Left lung (tissue), 4 donors: ENCODE measurements at regions not wholly inside any gene's neighbourhood (a gene's known extent, or its start where the extent isn't known, plus 50 kb on each side); places are given as distances from the start of the nearest gene placed in this dataset.
A peak's percentile ranks its signal among the peaks of the same experiment; 100 is the strongest.

Experiments used
- ATAC-seq: fragments of 200-7000 bp; cut with Tn5 transposase; one replicate; pipeline ENCODE4 v1.9.1; 2020; ENCODE audit warnings: moderate library complexity
- DNase-seq, 4 donors: peaks; one replicate each; pipeline ENCODE4 v3.0.0-alpha.2; 2013 to 2020
- H3K27ac ChIP-seq, 2 donors: fragments of 200-600 bp; sonication (generic) in 1 of 2; one replicate each; pipeline versions ENCODE4 v1.5.0 to v1.8.0; 2020 to 2021
- H3K27me3 ChIP-seq, 2 donors: fragments of 200-600 bp; sonication (generic) in 1 of 2; one replicate each; pipeline versions ENCODE4 v1.5.0 to v1.8.0; 2020 to 2021
- H3K36me3 ChIP-seq, 2 donors: fragments of 200-600 bp; sonication (generic) in 1 of 2; one replicate each; pipeline versions ENCODE4 v1.5.0 to v1.8.0; 2020 to 2021
- H3K4me1 ChIP-seq, 2 donors: fragments of 200-600 bp; one replicate each; pipeline ENCODE4 v1.8.0; 2021
- H3K4me3 ChIP-seq, 2 donors: fragments of 200-600 bp; sonication (generic) in 1 of 2; one replicate each; pipeline versions ENCODE4 v1.5.0 to v1.8.0; 2020 to 2021; ENCODE audit warnings: mild to moderate bottlenecking in 1 of 2
- H3K9me3 ChIP-seq, 2 donors: fragments of 200-600 bp; sonication (generic) in 1 of 2; one replicate each; pipeline versions ENCODE4 v1.5.0 to v1.8.0; 2020 to 2021
- intact Hi-C, 2 donors: fragments of 100-400 bp; cut with DNase I; formaldehyde crosslinking; loops; one replicate each; pipeline versions ENCODE4 v1.11.2 to v1.14.2; 2022
- TF ChIP-seq, protein P1 (sequence below), 2 donors: fragments of 200-600 bp; sonication (generic) in 1 of 2; IDR thresholded peaks; one replicate each; pipeline versions ENCODE4 v1.5.0 to v1.8.0; 2021; ENCODE audit warnings: antibody characterized with exemption in 2 of 2
- donor health status: DM: no; HTN: yes; CAD: no.
- donor health status: DM: no; HTN: no; CAD: no.

- TF ChIP-seq, protein P1, sequence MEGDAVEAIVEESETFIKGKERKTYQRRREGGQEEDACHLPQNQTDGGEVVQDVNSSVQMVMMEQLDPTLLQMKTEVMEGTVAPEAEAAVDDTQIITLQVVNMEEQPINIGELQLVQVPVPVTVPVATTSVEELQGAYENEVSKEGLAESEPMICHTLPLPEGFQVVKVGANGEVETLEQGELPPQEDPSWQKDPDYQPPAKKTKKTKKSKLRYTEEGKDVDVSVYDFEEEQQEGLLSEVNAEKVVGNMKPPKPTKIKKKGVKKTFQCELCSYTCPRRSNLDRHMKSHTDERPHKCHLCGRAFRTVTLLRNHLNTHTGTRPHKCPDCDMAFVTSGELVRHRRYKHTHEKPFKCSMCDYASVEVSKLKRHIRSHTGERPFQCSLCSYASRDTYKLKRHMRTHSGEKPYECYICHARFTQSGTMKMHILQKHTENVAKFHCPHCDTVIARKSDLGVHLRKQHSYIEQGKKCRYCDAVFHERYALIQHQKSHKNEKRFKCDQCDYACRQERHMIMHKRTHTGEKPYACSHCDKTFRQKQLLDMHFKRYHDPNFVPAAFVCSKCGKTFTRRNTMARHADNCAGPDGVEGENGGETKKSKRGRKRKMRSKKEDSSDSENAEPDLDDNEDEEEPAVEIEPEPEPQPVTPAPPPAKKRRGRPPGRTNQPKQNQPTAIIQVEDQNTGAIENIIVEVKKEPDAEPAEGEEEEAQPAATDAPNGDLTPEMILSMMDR (IDR thresholded peaks at IDR 0.05): no peak
- DNase-seq (peak in 1 of 4 donors; percentile 13), ATAC-seq (no peak)
- Histone ChIP-seq H3K4me3 (no peak overlapping the region), H3K27ac (no peak overlapping the region), H3K27me3 (no peaks in the 10 kb centered on the region), H3K9me3 (peaks cover 0 to 14% of the 10 kb centered on the region in 2 donors), H3K4me1 (no peaks in the 10 kb centered on the region), H3K36me3 (no peaks in the 10 kb centered on the region)
- intact Hi-C loops: no loop called here
These were observed 329.5 kb upstream of the SYT4 start for GRCh38 chr18:43606795-43607194.

- H3K9me3 ChIP-seq: no peaks in the 10 kb centered on the region
- ATAC-seq (peak; percentile 76), DNase-seq (peak in 2 of 4 donors; percentile 27 to 30)
- no peak overlapping the region for H3K27ac ChIP-seq
- H3K4me3 ChIP-seq: no peak overlapping the region
- intact Hi-C loops: no loop called here
- no peaks in the 10 kb centered on the region for H3K27me3 ChIP-seq
- TF ChIP-seq, protein P1 (IDR thresholded peaks at IDR 0.05): peak in 1 of 2 donors; percentile 56
- H3K4me1 ChIP-seq: no peaks in the 10 kb centered on the region
- H3K36me3 ChIP-seq: no peaks in the 10 kb centered on the region
These were observed 343.6 kb upstream of the SYT4 start for GRCh38 chr18:43620936-43621335.

DNA sequence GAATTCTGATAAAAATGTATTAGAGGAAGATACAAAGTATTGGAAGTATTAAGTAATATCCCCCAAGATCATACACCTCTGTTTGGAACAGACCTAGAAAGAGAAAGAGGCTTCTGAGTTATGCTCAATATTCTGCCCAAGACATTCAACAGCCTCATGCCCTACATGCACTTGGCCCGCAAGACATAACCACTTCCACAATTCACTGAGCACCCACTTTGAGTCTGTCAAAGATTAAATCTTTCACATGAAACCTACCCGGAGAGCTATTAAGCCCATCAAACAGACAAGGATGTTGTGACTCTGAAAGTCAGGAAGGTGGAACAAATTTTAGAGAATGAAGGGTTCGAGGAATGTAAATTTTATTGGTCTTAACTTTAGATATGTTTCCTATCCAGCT lies 344.7 kb upstream of the SYT4 start:
- intact Hi-C loops: no loop called here
- no peaks in the 10 kb centered on the region for H3K27me3 ChIP-seq
- H3K4me1 ChIP-seq: no peaks in the 10 kb centered on the region
- TF ChIP-seq, protein P1 (IDR thresholded peaks at IDR 0.05): no peak
- DNase-seq (no peak), ATAC-seq (no peak)
- H3K4me3 ChIP-seq: no peak overlapping the region
- H3K27ac ChIP-seq: no peak overlapping the region
- H3K9me3 ChIP-seq: no peaks in the 10 kb centered on the region
- H3K36me3 ChIP-seq: no peaks in the 10 kb centered on the region

DNA sequence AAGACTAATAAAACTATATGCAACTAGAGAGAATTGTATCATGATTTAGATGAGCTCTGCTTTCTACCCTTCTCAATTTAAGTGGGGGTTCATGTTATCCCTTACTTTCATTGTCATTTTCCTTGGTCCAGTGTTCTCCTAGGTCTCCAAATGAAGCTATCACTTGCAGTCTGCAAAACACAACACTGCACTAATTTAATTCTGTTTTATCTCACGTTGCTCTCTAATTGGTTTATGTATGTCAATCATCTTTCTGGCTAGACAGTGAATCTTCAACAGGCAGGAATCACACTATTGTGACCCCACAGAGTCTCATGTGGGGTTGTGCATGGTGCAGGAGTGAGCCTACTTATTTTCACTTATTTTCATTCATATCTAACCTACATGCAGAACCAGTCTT lies 348.3 kb upstream of the SYT4 start:
- no peak for ATAC-seq
- Histone ChIP-seq H3K9me3 (no peaks in the 10 kb centered on the region), H3K27ac (no peak overlapping the region), H3K27me3 (no peaks in the 10 kb centered on the region), H3K4me3 (no peak overlapping the region), H3K36me3 (no peaks in the 10 kb centered on the region), H3K4me1 (no peaks in the 10 kb centered on the region)
- no peak for DNase-seq
- TF ChIP-seq, protein P1 (IDR thresholded peaks at IDR 0.05): no peak
- intact Hi-C loops: no loop called here

DNA sequence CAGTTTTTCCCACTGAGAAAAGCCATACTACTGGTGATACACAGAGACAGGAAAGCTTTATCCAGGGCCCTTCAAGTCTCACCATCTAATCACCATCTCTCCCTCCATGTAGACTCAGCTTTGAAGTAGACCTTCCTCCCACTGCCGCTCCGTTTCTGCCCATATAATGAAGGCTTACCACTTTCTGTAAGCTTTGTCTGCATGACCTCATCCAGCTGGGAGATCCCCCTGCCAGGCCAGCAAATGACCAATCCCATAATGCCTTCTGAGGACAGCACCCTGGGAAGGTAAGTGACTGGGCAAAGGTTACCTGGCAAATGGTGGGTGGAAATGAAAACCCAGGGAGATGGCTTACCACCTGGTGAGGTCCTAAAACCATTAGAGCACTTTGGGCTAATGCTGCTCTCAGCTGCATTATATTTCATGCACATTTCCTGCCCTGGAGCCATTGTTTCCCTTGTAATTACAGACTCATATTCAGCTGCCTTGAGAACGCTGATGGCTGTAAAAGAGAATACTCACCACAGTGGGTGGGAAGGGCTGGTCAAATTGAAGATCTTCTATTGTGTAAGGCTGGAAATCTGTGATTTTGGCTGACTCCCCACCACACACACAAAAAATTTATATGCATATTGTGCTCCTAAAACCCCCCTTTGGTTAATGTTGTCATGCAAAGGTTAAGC lies 350.7 kb upstream of the SYT4 start:
- H3K36me3 ChIP-seq: no peaks in the 10 kb centered on the region
- H3K27me3 ChIP-seq: no peaks in the 10 kb centered on the region
- H3K4me1 ChIP-seq: no peaks in the 10 kb centered on the region
- intact Hi-C loops: no loop called here
- ATAC-seq: no peak
- no peak for DNase-seq
- H3K9me3 ChIP-seq: no peaks in the 10 kb centered on the region
- TF ChIP-seq, protein P1 (IDR thresholded peaks at IDR 0.05): no peak
- no peak overlapping the region for H3K4me3 ChIP-seq
- no peak overlapping the region for H3K27ac ChIP-seq
